GM23338 (cell line): ENCODE measurements at regions not wholly inside any gene's neighbourhood (a gene's known extent, or its start where the extent isn't known, plus 50 kb on each side); places are given as distances from the start of the nearest gene placed in this dataset.

Experiments used
- CTCF ChIP-seq, 2 experiments: fragments of 200-600 bp in 1 of 2; sonication (generic) in 1 of 2; conservative IDR thresholded peaks; 2 replicates each; pipeline versions ENCODE4 v1.5.1 to v1.6.1; 2016 to 2017; ENCODE audit warnings: antibody characterized with exemption in 2 of 2, low read depth in 2 of 2, mild to moderate bottlenecking in 2 of 2, moderate library complexity in 1 of 2
- EZH2 ChIP-seq: fragments of 200-600 bp; sonication (generic); IDR thresholded peaks from one replicate; pipeline ENCODE4 v1.8.0; 2017; ENCODE audit warnings: antibody characterized with exemption, mild to moderate bottlenecking, low read depth; ENCODE audit not compliant: unreplicated experiment
- EZH2phosphoT487 ChIP-seq: fragments of 200-600 bp; sonication (generic); IDR thresholded peaks from one replicate; pipeline ENCODE4 v1.8.1; 2018; ENCODE audit warnings: antibody characterized with exemption; ENCODE audit not compliant: unreplicated experiment
- JUNB ChIP-seq: IDR thresholded peaks from one replicate; pipeline ENCODE4 v1.6.1; 2016; ENCODE audit warnings: antibody characterized with exemption; ENCODE audit not compliant: unreplicated experiment
- NANOG ChIP-seq: IDR thresholded peaks from 2 replicates; pipeline ENCODE4 v1.6.1; 2016; ENCODE audit warnings: antibody characterized with exemption, borderline replicate concordance
- POLR2AphosphoS5 ChIP-seq: IDR thresholded peaks from 2 replicates; pipeline ENCODE4 v1.6.1; 2016; ENCODE audit warnings: antibody characterized with exemption, low read depth
- REST ChIP-seq: IDR thresholded peaks from one replicate; pipeline ENCODE4 v1.6.1; 2018; ENCODE audit warnings: antibody characterized with exemption; ENCODE audit not compliant: unreplicated experiment
- STAT1 ChIP-seq: IDR thresholded peaks from one replicate; pipeline ENCODE4 v1.6.1; 2016; ENCODE audit warnings: antibody characterized with exemption; ENCODE audit not compliant: unreplicated experiment

- no peak for TF ChIP-seq REST
- TF ChIP-seq CTCF (conservative IDR thresholded peaks at IDR 0.05; ENCODE audit: low read depth in 2 of 2) = no peak
- TF ChIP-seq JUNB = no peak
- TF ChIP-seq POLR2AphosphoS5 = no peak
- TF ChIP-seq EZH2phosphoT487 = no peak
- no peak for TF ChIP-seq STAT1
- no peak for TF ChIP-seq EZH2
- no peak for TF ChIP-seq NANOG
These were observed 120.2 kb upstream of the MAP3K4 start for GRCh38 chr6:160871320-160871719.
